Large intestine (tissue), 3 donors: ENCODE measurements at regions not wholly inside any gene's neighbourhood (a gene's known extent, or its start where the extent isn't known, plus 50 kb on each side); places are given as distances from the start of the nearest gene placed in this dataset.

Source experiments
- DNase-seq, 2 donors: peaks; one replicate each; pipeline versions ENCODE4 v3.0.0 to v3.0.0-alpha.2; 2013
- H3K27ac ChIP-seq: one replicate; pipeline ENCODE4 v1.5.1; 2013; ENCODE audit warnings: low read length
- H3K27me3 ChIP-seq: 2 replicates; pipeline ENCODE4 v1.6.1; 2013; ENCODE audit warnings: low read length; ENCODE audit not compliant: control insufficient read depth, insufficient read depth
- H3K36me3 ChIP-seq: 2 replicates; pipeline ENCODE4 v1.6.1; 2013; ENCODE audit warnings: low read length; ENCODE audit not compliant: control insufficient read depth, insufficient read depth
- H3K4me1 ChIP-seq: one replicate; pipeline ENCODE4 v1.6.1; 2013; ENCODE audit warnings: low read length; ENCODE audit not compliant: control insufficient read depth, insufficient read depth
- H3K4me3 ChIP-seq: one replicate; pipeline ENCODE4 v1.5.1; 2013; ENCODE audit warnings: low read length
- H3K9me3 ChIP-seq: one replicate; pipeline ENCODE4 v1.6.1; 2013; ENCODE audit warnings: mild to moderate bottlenecking, low read depth, low read length, moderate library complexity; ENCODE audit not compliant: control insufficient read depth
- WGBS: methylation state at CpG from one replicate; pipeline ENCODE4 v1.1.5; 2013; ENCODE audit warnings: low lambda C conversion rate; ENCODE audit not compliant: insufficient coverage; 5-methylcytosine and 5-hydroxymethylcytosine counted together

- no peak overlapping the region for H3K27ac ChIP-seq
- no peaks in the 10 kb centered on the region for H3K27me3 ChIP-seq
- H3K36me3 ChIP-seq, result no peaks in the 10 kb centered on the region
- no peak overlapping the region for H3K4me3 ChIP-seq
- no peak for DNase-seq
- WGBS, result 100% methylated on average over 2 of the region's 2 CpGs
- H3K9me3 ChIP-seq, result no peaks in the 10 kb centered on the region
- no peaks in the 10 kb centered on the region for H3K4me1 ChIP-seq
Measured at GRCh38 chr5:60125636-60126035, 232.1 kb upstream of the PDE4D start.

DNA sequence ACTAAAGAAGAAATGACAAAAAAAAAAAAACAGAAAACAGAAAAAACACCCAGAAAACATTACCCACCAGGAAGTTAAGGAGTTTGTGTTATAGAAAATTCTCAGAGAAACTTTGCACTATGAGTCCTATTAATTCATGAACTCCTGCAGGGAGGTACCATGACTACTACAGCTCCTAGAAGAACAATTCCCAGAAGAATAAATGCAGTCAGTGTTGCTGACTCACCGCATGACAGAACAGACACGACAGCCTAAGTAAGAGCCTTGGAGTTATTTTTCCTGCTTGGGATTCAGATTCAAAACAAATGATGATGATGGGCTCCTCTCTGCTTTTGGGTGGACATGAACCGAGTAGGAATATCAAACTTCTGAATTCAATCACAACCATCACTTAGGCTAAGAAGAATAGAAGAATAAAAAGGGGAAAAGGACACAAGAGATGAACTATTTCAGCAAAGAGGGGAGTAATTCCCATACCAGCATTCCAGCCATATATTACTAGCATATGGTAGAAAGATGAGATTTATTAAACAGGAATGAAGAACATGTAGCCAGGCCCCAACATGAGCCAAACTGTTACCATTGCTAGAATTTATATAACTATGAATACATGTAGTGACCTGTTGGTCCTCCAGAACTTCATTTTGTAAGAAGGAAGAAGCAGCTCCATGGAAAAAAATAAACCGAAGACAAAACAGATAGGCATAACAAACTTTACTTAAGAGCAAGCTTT, 209.6 kb upstream of the PDE4D start:
- H3K4me3 ChIP-seq, result no peak overlapping the region
- no peaks in the 10 kb centered on the region for H3K4me1 ChIP-seq
- no peaks in the 10 kb centered on the region for H3K9me3 ChIP-seq
- H3K27ac ChIP-seq, result no peak overlapping the region
- 88% methylated on average over 1 of the region's 4 CpGs for WGBS
- H3K27me3 ChIP-seq, result no peaks in the 10 kb centered on the region
- no peak for DNase-seq
- H3K36me3 ChIP-seq, result no peaks in the 10 kb centered on the region

GRCh38 chr5:60101573-60101972, 208.0 kb upstream of the PDE4D start:
- Histone ChIP-seq H3K27ac (no peak overlapping the region), H3K9me3 (no peaks in the 10 kb centered on the region), H3K36me3 (no peaks in the 10 kb centered on the region), H3K4me1 (no peaks in the 10 kb centered on the region), H3K27me3 (no peaks in the 10 kb centered on the region), H3K4me3 (no peak overlapping the region)
- no peak for DNase-seq
- 83% methylated on average over 1 of the region's 1 CpG for WGBS

GRCh38 chr5:60092671-60093422, 199.3 kb upstream of the PDE4D start:
- 90% methylated on average over 2 of the region's 6 CpGs for WGBS
- Histone ChIP-seq H3K27me3 (no peaks in the 10 kb centered on the region), H3K4me1 (no peaks in the 10 kb centered on the region), H3K36me3 (no peaks in the 10 kb centered on the region), H3K27ac (no peak overlapping the region), H3K4me3 (no peak overlapping the region), H3K9me3 (no peaks in the 10 kb centered on the region)
- no peak for DNase-seq

GRCh38 chr5:60086583-60086982, 193.1 kb upstream of the PDE4D start:
- H3K27me3 ChIP-seq, result no peaks in the 10 kb centered on the region
- H3K9me3 ChIP-seq, result peaks cover 3% of the 10 kb centered on the region
- no peak overlapping the region for H3K27ac ChIP-seq
- H3K36me3 ChIP-seq, result no peaks in the 10 kb centered on the region
- H3K4me3 ChIP-seq, result no peak overlapping the region
- DNase-seq, result no peak
- H3K4me1 ChIP-seq, result no peaks in the 10 kb centered on the region

DNA sequence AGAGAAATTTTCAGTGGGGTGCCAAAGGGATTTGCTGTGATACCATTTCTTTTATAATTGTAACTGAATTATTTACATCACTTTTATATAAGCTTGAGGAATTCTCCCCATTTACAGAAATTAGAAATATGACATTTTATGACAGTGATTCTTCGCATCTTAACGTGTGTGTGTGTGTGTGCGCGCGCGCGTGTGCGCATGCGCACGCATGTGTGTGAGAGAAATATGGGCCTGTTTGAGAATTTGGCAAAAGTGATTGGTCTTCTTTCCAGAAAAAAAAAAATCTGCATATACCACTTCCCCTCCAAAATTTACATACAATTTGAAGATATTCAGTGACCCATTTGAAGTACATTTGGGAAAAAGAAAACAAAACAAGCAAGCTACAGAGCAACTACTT, 190.7 kb upstream of the PDE4D start:
- 100% methylated on average over 9 of the region's 10 CpGs for WGBS
- H3K27ac ChIP-seq, result no peak overlapping the region
- no peaks in the 10 kb centered on the region for H3K27me3 ChIP-seq
- DNase-seq, result no peak
- no peaks in the 10 kb centered on the region for H3K4me1 ChIP-seq
- no peak overlapping the region for H3K4me3 ChIP-seq
- no peaks in the 10 kb centered on the region for H3K36me3 ChIP-seq
- H3K9me3 ChIP-seq, result peaks cover 3% of the 10 kb centered on the region

GRCh38 chr5:60077292-60077691, 183.8 kb upstream of the PDE4D start:
- no peak overlapping the region for H3K27ac ChIP-seq
- no peak overlapping the region for H3K4me3 ChIP-seq
- H3K27me3 ChIP-seq, result no peaks in the 10 kb centered on the region
- DNase-seq, result no peak
- WGBS, result no CpG with 5 or more reads among the region's 2 CpGs
- H3K36me3 ChIP-seq, result no peaks in the 10 kb centered on the region
- H3K4me1 ChIP-seq, result no peaks in the 10 kb centered on the region
- no peaks in the 10 kb centered on the region for H3K9me3 ChIP-seq

- Histone ChIP-seq H3K27ac (no peak overlapping the region), H3K36me3 (no peaks in the 10 kb centered on the region), H3K4me1 (no peaks in the 10 kb centered on the region), H3K9me3 (no peaks in the 10 kb centered on the region), H3K4me3 (no peak overlapping the region), H3K27me3 (no peaks in the 10 kb centered on the region)
- DNase-seq, result no peak
- no CpG with 5 or more reads among the region's 3 CpGs for WGBS
Measured at GRCh38 chr5:60076746-60077145, 183.2 kb upstream of the PDE4D start.

DNA sequence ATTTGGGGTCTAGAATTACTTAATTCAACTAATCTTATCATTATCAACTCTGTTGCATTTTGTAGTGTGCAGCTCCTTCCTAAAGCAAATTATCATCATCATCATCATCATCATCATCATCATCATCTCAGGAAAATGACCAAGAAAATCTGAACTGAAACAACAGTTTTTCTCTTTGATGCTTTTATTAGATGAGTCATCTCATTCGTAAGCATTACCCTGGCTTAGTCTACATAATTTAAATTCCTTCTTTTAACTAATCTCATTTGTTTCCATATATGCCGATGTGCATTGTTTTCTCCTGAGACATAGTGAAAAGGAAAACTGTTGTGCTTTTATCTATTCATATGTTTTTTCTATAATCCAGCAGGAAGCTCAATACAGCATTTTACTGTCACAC, 173.0 kb upstream of the PDE4D start:
- no peak for DNase-seq
- Histone ChIP-seq H3K27me3 (no peaks in the 10 kb centered on the region), H3K4me1 (no peaks in the 10 kb centered on the region), H3K4me3 (no peak overlapping the region), H3K36me3 (no peaks in the 10 kb centered on the region), H3K27ac (no peak overlapping the region), H3K9me3 (no peaks in the 10 kb centered on the region)
- WGBS, result 80% methylated on average over 1 of the region's 2 CpGs

- H3K27ac ChIP-seq, result no peak overlapping the region
- H3K27me3 ChIP-seq, result no peaks in the 10 kb centered on the region
- no peaks in the 10 kb centered on the region for H3K36me3 ChIP-seq
- H3K4me3 ChIP-seq, result no peak overlapping the region
- no peaks in the 10 kb centered on the region for H3K9me3 ChIP-seq
- DNase-seq, result no peak
- no peaks in the 10 kb centered on the region for H3K4me1 ChIP-seq
Measured at GRCh38 chr5:60060389-60060788, 166.9 kb upstream of the PDE4D start.

- no peaks in the 10 kb centered on the region for H3K4me1 ChIP-seq
- H3K36me3 ChIP-seq, result no peaks in the 10 kb centered on the region
- no peaks in the 10 kb centered on the region for H3K27me3 ChIP-seq
- no peak overlapping the region for H3K4me3 ChIP-seq
- no peak for DNase-seq
- H3K9me3 ChIP-seq, result no peaks in the 10 kb centered on the region
- no peak overlapping the region for H3K27ac ChIP-seq
- whole genome bisulfite sequencing, result 100% methylated on average over 1 of the region's 4 CpGs
Measured at GRCh38 chr5:60056191-60056590, 162.7 kb upstream of the PDE4D start.
